ENCODE measurements at regions not wholly inside any gene's neighbourhood (a gene's known extent, or its start where the extent isn't known, plus 50 kb on each side); places are given as distances from the start of the nearest gene placed in this dataset.

DNA sequence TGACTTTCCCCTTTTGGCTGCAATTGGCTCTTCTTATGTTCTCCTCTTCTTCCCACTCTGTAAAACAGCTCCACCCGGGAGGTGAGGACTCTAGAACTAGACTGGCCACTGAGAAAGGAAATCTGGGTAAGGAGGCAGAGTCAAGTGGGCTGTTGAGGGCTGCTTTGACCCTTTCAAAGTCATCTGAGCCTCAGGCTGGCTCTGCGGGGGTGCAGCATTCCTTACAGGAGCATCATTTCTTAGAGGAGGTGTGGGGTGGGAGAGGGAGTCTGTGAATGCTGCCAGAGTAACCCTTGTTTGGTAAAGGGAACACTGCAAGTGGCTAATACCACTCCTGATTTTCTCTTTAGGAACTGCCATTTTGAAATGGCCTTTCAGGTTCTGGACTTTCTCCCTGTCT is 377.7 kb upstream of the SMARCA2 start:
- no peak overlapping the region for H3K27ac ChIP-seq (ENCODE audit: low read depth, low read length, poor library complexity, severe bottlenecking)
- TF ChIP-seq, protein P1, sequence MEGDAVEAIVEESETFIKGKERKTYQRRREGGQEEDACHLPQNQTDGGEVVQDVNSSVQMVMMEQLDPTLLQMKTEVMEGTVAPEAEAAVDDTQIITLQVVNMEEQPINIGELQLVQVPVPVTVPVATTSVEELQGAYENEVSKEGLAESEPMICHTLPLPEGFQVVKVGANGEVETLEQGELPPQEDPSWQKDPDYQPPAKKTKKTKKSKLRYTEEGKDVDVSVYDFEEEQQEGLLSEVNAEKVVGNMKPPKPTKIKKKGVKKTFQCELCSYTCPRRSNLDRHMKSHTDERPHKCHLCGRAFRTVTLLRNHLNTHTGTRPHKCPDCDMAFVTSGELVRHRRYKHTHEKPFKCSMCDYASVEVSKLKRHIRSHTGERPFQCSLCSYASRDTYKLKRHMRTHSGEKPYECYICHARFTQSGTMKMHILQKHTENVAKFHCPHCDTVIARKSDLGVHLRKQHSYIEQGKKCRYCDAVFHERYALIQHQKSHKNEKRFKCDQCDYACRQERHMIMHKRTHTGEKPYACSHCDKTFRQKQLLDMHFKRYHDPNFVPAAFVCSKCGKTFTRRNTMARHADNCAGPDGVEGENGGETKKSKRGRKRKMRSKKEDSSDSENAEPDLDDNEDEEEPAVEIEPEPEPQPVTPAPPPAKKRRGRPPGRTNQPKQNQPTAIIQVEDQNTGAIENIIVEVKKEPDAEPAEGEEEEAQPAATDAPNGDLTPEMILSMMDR (IDR thresholded peaks at IDR 0.05; ENCODE audit: low read length): no peak
- no peak for TF ChIP-seq EZH2 (IDR thresholded peaks at IDR 0.05; ENCODE audit: borderline replicate concordance, low read length)
- H3F3A ChIP-seq (ENCODE audit: insufficient read depth, low read length): no peaks in the 10 kb centered on the region
- H2AFZ ChIP-seq (ENCODE audit: low read length): no peak overlapping the region
- no peaks in the 10 kb centered on the region for H4K20me1 ChIP-seq (ENCODE audit: insufficient read depth, low read length)
- H3K9ac ChIP-seq (ENCODE audit: low read length): no peak overlapping the region
- H3K79me2 ChIP-seq (ENCODE audit: insufficient read depth, low read length): no peaks in the 10 kb centered on the region
- no peaks in the 10 kb centered on the region for H3K36me3 ChIP-seq (ENCODE audit: insufficient read depth, low read length)
- no peak overlapping the region for H3K4me2 ChIP-seq (ENCODE audit: low read length)
- H3K9me2 ChIP-seq (ENCODE audit: low read depth, low read length): no peaks in the 10 kb centered on the region
- H3K4me1 ChIP-seq (ENCODE audit: insufficient read depth, low read length, severe bottlenecking): no peaks in the 10 kb centered on the region
- no peaks in the 10 kb centered on the region for H3K9me3 ChIP-seq (ENCODE audit: low read length)
- no peak overlapping the region for H3K4me3 ChIP-seq (ENCODE audit: low read depth, low read length, poor library complexity, severe bottlenecking)
- H3K27me3 ChIP-seq (ENCODE audit: insufficient read depth, low read length): no peaks in the 10 kb centered on the region

GRCh38 chr9:1639166-1639565 is 376.0 kb upstream of the SMARCA2 start:
- Histone ChIP-seq H3K27ac (ENCODE audit: low read depth, low read length, poor library complexity, severe bottlenecking) (no peak overlapping the region), H3F3A (ENCODE audit: insufficient read depth, low read length) (no peaks in the 10 kb centered on the region), H4K20me1 (ENCODE audit: insufficient read depth, low read length) (no peaks in the 10 kb centered on the region), H3K9ac (ENCODE audit: low read length) (no peak overlapping the region), H3K9me2 (ENCODE audit: low read depth, low read length) (no peaks in the 10 kb centered on the region), H3K4me2 (ENCODE audit: low read length) (no peak overlapping the region), H3K4me3 (ENCODE audit: low read depth, low read length, poor library complexity, severe bottlenecking) (no peak overlapping the region), H3K79me2 (ENCODE audit: insufficient read depth, low read length) (no peaks in the 10 kb centered on the region), H3K36me3 (ENCODE audit: insufficient read depth, low read length) (no peaks in the 10 kb centered on the region), H3K4me1 (ENCODE audit: insufficient read depth, low read length, severe bottlenecking) (no peaks in the 10 kb centered on the region), H2AFZ (ENCODE audit: low read length) (no peak overlapping the region), H3K9me3 (ENCODE audit: low read length) (no peaks in the 10 kb centered on the region), H3K27me3 (ENCODE audit: insufficient read depth, low read length) (no peaks in the 10 kb centered on the region)
- TF ChIP-seq, protein P1 (IDR thresholded peaks at IDR 0.05; ENCODE audit: low read length): no peak
- no peak for TF ChIP-seq EZH2 (IDR thresholded peaks at IDR 0.05; ENCODE audit: borderline replicate concordance, low read length)

DNA sequence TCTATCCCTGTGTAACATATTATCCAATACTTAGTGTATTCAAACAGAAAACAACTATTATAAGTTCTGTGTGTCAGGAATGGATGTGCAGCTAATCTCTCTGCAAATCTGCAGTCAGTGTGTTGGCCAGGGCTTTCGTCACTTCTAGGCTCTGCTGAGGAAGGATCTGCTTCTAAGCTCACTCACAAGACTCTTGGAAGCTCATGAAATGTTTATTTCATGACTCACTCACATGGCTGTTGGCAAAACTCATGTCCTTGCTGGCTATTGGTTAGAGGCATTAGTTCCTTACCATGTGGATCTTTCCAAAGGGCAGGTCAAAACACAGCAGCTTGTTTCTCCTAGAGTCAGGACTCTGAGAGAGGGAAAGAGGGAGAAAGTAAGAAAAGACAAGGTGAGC is 367.4 kb upstream of the SMARCA2 start:
- H3K27ac ChIP-seq (ENCODE audit: low read depth, low read length, poor library complexity, severe bottlenecking): no peak overlapping the region
- H3K4me2 ChIP-seq (ENCODE audit: low read length): no peak overlapping the region
- H4K20me1 ChIP-seq (ENCODE audit: insufficient read depth, low read length): no peaks in the 10 kb centered on the region
- no peaks in the 10 kb centered on the region for H3K79me2 ChIP-seq (ENCODE audit: insufficient read depth, low read length)
- no peak overlapping the region for H2AFZ ChIP-seq (ENCODE audit: low read length)
- H3K4me1 ChIP-seq (ENCODE audit: insufficient read depth, low read length, severe bottlenecking): no peaks in the 10 kb centered on the region
- H3K4me3 ChIP-seq (ENCODE audit: low read depth, low read length, poor library complexity, severe bottlenecking): no peak overlapping the region
- H3K9ac ChIP-seq (ENCODE audit: low read length): no peak overlapping the region
- no peaks in the 10 kb centered on the region for H3K27me3 ChIP-seq (ENCODE audit: insufficient read depth, low read length)
- H3K9me2 ChIP-seq (ENCODE audit: low read depth, low read length): no peaks in the 10 kb centered on the region
- no peaks in the 10 kb centered on the region for H3K9me3 ChIP-seq (ENCODE audit: low read length)
- TF ChIP-seq, protein P1 (IDR thresholded peaks at IDR 0.05; ENCODE audit: low read length): no peak
- no peak for TF ChIP-seq EZH2 (IDR thresholded peaks at IDR 0.05; ENCODE audit: borderline replicate concordance, low read length)
- no peaks in the 10 kb centered on the region for H3K36me3 ChIP-seq (ENCODE audit: insufficient read depth, low read length)
- no peaks in the 10 kb centered on the region for H3F3A ChIP-seq (ENCODE audit: insufficient read depth, low read length)

Measured in OCI-LY1 (cell line).